Cardiac muscle cell (in vitro differentiated cells and primary cell): ENCODE measurements at regions not wholly inside any gene's neighbourhood (a gene's known extent, or its start where the extent isn't known, plus 50 kb on each side); places are given as distances from the start of the nearest gene placed in this dataset.
A peak's percentile ranks its signal among the peaks of the same experiment; 100 is the strongest.

Experiments used
- DNase-seq, 2 donors: peaks; one replicate each; pipeline versions ENCODE4 v3.0.0 to v3.0.0-alpha.2; 2010 to 2017; ENCODE audit warnings: low read depth in 1 of 2, low spot score in 1 of 2
- H3K27ac ChIP-seq: fragments of 200-600 bp; sonication (generic); 2 replicates; pipeline ENCODE4 v1.5.1; 2016
- H3K27me3 ChIP-seq: fragments of 200-600 bp; sonication (generic); 2 replicates; pipeline ENCODE4 v1.6.0; 2016; ENCODE audit warnings: control low read depth
- H3K36me3 ChIP-seq: fragments of 200-600 bp; sonication (generic); 2 replicates; pipeline ENCODE4 v1.5.1; 2016; ENCODE audit warnings: control low read depth
- H3K4me1 ChIP-seq: fragments of 200-600 bp; sonication (generic); 2 replicates; pipeline ENCODE4 v1.8.1; 2017; ENCODE audit warnings: low read depth, mild to moderate bottlenecking, mixed run types
- H3K4me3 ChIP-seq: fragments of 200-600 bp; sonication (generic); 2 replicates; pipeline ENCODE4 v1.5.1; 2016; ENCODE audit warnings: mild to moderate bottlenecking
- H3K9me3 ChIP-seq: fragments of 200-600 bp; sonication (generic); 2 replicates; pipeline ENCODE4 v1.5.1; 2017; ENCODE audit warnings: low read depth, mild to moderate bottlenecking, control low read depth
- CTCF ChIP-seq: IDR thresholded peaks from 2 replicates; pipeline ENCODE4 v1.5.1; 2012; ENCODE audit warnings: low read depth, mild to moderate bottlenecking, low read length

GRCh38 chr10:28776519-28776918, 99.2 kb downstream of the BAMBI start:
- Histone ChIP-seq H3K27me3 (no peaks in the 10 kb centered on the region), H3K9me3 (no peaks in the 10 kb centered on the region), H3K36me3 (no peaks in the 10 kb centered on the region), H3K4me1 (no peaks in the 10 kb centered on the region), H3K27ac (no peak overlapping the region), H3K4me3 (no peak overlapping the region)
- TF ChIP-seq CTCF = no peak
- DNase-seq = no peak

- no peak overlapping the region for H3K4me3 ChIP-seq
- H3K4me1 ChIP-seq = peaks cover 4% of the 10 kb centered on the region
- no peak overlapping the region for H3K27ac ChIP-seq
- H3K9me3 ChIP-seq = no peaks in the 10 kb centered on the region
- no peaks in the 10 kb centered on the region for H3K36me3 ChIP-seq
- DNase-seq = no peak
- H3K27me3 ChIP-seq = no peaks in the 10 kb centered on the region
- TF ChIP-seq CTCF = no peak
Measured at GRCh38 chr10:28777911-28778310, 100.6 kb downstream of the BAMBI start.

GRCh38 chr10:28778524-28778923, 101.2 kb downstream of the BAMBI start:
- TF ChIP-seq CTCF = no peak
- Histone ChIP-seq H3K4me3 (no peak overlapping the region), H3K4me1 (peaks cover 4% of the 10 kb centered on the region), H3K9me3 (no peaks in the 10 kb centered on the region), H3K36me3 (no peaks in the 10 kb centered on the region), H3K27me3 (no peaks in the 10 kb centered on the region), H3K27ac (no peak overlapping the region)
- peak in 1 of 2 donors; percentile 22 for DNase-seq

- DNase-seq = no peak
- no peaks in the 10 kb centered on the region for H3K9me3 ChIP-seq
- no peak for TF ChIP-seq CTCF
- H3K27ac ChIP-seq = no peak overlapping the region
- H3K4me1 ChIP-seq = peaks cover 14% of the 10 kb centered on the region
- H3K36me3 ChIP-seq = no peaks in the 10 kb centered on the region
- H3K4me3 ChIP-seq = no peak overlapping the region
- no peaks in the 10 kb centered on the region for H3K27me3 ChIP-seq
Measured at GRCh38 chr10:28781296-28781695, 104.0 kb downstream of the BAMBI start.

GRCh38 chr10:28783087-28783486, 105.8 kb downstream of the BAMBI start:
- Histone ChIP-seq H3K27ac (no peak overlapping the region), H3K36me3 (no peaks in the 10 kb centered on the region), H3K4me1 (peaks cover 18% of the 10 kb centered on the region), H3K4me3 (no peak overlapping the region), H3K9me3 (no peaks in the 10 kb centered on the region), H3K27me3 (no peaks in the 10 kb centered on the region)
- TF ChIP-seq CTCF = no peak
- peak in 1 of 2 donors; percentile 19 for DNase-seq

GRCh38 chr10:28785018-28785417, 107.7 kb downstream of the BAMBI start:
- Histone ChIP-seq H3K9me3 (no peaks in the 10 kb centered on the region), H3K27ac (no peak overlapping the region), H3K4me3 (no peak overlapping the region), H3K4me1 (peaks cover 37% of the 10 kb centered on the region), H3K36me3 (no peaks in the 10 kb centered on the region), H3K27me3 (no peaks in the 10 kb centered on the region)
- DNase-seq = no peak
- TF ChIP-seq CTCF = no peak
